Sigmoid colon (tissue), 3 donors: ENCODE measurements at regions not wholly inside any gene's neighbourhood (a gene's known extent, or its start where the extent isn't known, plus 50 kb on each side); places are given as distances from the start of the nearest gene placed in this dataset.

Experiments
- POLR2A ChIP-seq, 2 donors: fragments of 450-650 bp; IDR thresholded peaks; one replicate each; pipeline ENCODE4 v1.6.1; 2016; ENCODE audit warnings: antibody characterized with exemption in 2 of 2, mild to moderate bottlenecking in 2 of 2, moderate library complexity in 2 of 2
- TF ChIP-seq, protein P1 (sequence below), 4 experiments: fragments of 450-650 bp in 3 of 4; fragments of 200-600 bp in 1 of 4; IDR thresholded peaks; one replicate each; pipeline ENCODE4 v1.5.1; 2016 to 2019; ENCODE audit warnings: antibody characterized with exemption in 4 of 4, mild to moderate bottlenecking in 3 of 4, moderate library complexity in 2 of 4

- TF ChIP-seq, protein P1, sequence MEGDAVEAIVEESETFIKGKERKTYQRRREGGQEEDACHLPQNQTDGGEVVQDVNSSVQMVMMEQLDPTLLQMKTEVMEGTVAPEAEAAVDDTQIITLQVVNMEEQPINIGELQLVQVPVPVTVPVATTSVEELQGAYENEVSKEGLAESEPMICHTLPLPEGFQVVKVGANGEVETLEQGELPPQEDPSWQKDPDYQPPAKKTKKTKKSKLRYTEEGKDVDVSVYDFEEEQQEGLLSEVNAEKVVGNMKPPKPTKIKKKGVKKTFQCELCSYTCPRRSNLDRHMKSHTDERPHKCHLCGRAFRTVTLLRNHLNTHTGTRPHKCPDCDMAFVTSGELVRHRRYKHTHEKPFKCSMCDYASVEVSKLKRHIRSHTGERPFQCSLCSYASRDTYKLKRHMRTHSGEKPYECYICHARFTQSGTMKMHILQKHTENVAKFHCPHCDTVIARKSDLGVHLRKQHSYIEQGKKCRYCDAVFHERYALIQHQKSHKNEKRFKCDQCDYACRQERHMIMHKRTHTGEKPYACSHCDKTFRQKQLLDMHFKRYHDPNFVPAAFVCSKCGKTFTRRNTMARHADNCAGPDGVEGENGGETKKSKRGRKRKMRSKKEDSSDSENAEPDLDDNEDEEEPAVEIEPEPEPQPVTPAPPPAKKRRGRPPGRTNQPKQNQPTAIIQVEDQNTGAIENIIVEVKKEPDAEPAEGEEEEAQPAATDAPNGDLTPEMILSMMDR (IDR thresholded peaks at IDR 0.05), result no peak
- TF ChIP-seq POLR2A (IDR thresholded peaks at IDR 0.05), result no peak
Observed at GRCh38 chr15:68515371-68516095, 63.3 kb upstream of the CORO2B start.
